HG02610 (cell line): ENCODE measurements at regions not wholly inside any gene's neighbourhood (a gene's known extent, or its start where the extent isn't known, plus 50 kb on each side); places are given as distances from the start of the nearest gene placed in this dataset.

ENCODE experiments used
- ATAC-seq: cut with Tn5 transposase; IDR thresholded peaks from one replicate; pipeline ENCODE4 v1.9.1; 2021; ENCODE audit warnings: mild to moderate bottlenecking, moderate library complexity; ENCODE audit not compliant: unreplicated experiment

DNA sequence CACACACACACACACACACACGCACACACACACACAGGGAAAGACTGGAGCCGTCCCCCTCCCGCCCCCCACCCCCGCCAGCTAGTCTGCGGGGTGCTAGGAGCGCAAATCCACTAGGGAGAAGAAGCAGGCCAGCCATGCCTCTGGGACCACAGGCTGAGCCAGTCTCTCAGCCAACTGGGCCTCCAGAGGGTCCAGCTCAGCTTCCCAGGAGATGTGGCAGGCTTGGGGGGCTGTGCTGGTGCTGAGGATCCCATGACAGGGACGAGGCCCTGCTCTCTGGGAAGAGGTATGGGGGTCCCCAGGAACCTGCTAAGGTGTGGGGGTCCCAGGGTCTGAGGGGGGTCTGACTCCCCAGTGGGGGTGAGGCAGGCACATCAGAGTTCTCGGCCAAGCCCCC is 133.5 kb downstream of the NCOR2 start:
- no peak for ATAC-seq

DNA sequence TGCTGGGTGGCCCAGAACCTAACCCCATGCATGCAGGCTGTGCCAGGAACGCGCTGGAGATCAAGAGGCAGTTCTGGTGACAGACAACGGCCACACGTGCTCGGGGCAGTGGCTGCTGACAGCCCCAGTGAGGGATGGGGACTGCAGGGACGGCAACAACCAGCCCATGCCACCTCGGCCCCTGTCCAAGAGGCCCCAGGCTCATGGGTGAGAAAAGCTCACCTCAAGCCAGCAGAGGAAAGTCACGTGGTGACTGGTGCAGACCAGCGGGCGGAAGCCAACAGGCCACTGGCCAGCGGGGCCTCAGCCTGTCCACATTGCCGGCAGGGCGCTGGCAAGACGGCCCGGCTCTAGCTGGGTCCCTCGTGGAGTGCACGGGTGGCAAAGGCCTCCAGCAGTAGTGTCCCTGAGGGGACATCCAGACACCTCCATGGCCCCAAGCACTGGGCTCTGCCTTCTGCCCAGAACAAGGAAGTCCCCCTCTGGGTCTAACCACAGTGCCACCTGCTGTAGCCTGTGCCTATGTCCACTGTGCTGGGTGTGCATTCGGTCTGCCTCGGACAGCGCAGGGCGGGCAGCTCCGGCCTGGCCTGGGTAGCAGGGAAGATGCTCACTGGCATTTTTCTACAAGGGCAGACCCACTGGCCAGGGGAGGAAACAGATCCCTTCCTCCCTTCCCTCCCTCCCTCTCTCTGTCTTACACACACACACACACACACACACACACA is 134.1 kb downstream of the NCOR2 start:
- ATAC-seq = no peak

DNA sequence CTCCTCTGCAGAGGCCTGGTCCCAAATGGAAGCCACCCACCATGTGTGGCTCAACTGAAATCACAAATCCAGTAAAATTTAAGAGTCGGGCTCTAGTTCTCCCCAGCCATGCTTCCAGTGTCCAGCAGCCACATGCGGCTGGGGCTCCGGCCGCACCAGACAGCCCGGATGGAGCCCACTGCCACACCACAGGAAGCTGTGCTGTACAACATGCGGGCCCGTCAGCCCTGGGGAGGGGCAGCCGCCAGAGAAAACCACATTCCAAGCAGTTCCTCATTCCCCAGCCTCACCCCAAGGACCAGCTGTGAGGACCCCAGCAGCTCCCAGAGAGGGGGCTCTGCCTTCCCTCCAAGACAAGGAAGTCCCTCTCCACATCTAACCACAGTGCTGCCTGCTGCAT is 135.0 kb downstream of the NCOR2 start:
- no peak for ATAC-seq

DNA sequence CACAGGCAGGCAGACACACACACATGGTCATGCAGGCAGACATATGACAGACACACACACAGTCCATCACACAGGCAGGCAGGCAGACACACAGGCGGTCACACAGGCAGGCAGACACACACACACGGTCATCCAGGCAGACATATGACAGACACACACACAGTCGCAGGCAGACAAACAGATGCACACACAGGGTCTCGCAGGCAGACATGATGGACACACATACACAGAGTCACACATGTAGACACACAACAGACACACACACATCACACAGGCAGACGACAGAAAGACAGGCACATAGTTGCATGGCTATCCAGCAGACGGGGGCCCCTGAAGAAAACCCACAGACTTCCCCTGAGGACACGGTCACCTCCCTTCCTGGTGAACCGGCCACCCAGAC is 135.4 kb downstream of the NCOR2 start:
- no peak for ATAC-seq

DNA sequence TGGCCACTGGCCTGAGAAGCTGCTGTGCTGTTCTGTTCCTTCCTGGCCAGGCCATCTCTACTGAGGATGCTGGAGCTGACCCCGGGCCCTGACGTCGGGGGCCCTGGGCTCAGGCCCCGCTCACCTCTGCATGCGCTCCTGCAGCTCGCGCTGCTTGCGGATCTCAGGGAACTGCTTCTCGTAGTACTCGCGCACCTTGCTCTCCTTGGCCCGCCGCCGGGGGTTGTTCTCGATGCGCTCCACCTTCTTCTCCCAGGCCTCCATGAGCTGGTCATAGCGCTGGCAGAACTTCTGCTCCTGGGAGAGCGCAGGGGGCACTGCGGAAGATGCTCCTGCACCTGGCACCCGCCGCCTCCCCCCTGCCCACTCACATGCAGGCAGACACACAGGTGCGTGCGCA is 135.6 kb downstream of the RFLNA start:
- ATAC-seq = no peak

DNA sequence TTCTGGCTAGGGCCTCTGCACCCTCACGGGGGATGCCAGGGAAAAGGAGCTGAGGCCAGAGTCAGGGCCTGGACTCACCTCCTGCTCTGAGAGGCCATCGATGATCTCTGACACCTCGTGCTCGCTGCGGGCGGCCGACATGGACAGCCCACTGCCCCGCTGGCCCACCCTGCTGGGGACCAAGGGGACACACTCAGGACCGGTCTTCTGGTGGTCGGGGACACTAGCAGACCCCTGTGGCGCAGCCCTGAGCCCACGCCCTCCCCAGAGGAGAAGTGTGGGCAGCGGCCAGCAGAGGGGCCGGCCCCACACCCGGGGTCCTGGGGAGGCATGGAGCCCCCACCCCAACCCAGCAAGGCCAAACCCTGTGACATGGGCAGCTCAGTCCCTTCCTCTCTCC is 134.6 kb downstream of the RFLNA start:
- ATAC-seq = no peak

DNA sequence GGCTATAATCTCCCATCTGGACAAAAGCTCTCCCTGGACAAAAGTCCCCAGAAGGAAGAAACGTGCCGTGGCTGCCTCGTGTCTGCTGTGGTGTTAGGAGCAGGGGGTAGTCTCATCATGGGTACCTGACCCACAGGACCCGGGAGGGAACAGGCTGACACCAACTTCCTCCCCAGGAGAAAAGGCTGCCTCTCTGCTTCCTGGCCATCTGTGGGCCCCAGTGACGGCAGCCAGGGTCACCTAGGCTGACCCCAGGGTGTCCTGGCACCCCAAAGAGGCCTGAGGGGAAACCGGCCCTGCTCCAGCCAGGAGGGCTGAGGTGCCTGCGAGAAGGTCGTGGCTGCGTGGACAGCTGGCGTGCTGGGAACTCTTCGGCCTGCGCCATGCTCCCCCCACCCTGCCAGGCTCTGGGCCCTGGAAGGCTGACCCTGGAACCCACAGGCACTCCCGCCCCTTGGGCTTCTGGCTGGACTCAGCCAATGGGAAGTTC is 133.9 kb downstream of the RFLNA start:
- ATAC-seq = no peak

DNA sequence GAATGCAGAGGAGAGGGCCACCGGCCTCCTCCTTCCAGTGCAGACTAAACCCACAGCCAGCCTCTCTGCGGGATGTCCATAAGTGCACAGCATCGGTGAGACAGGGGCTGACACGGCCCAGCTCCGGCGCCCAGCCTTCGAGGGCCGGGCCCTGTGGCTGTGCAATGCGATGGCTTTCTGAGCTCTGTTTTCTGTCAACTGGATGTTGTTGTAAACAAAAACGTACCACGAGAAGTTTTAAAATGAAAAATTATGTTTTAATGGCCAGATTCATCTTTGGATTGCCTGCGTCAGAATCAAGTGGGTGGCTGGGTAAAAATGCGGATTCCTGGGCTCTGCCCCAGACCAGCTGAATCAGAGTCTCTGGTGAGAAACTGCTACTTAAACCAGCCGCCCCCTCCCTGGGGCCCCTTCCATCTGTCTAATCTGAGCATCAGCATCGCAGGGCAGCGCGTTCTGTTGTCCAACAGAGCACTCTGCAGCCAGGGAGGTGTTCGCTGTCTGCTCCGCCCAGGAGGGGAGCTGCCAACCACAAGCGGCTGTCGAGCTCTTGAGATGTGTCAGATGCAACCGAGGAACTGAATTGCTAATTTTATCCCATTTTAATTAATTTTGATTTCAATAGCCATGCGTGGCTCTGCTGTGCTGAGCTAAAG is 133.4 kb downstream of the RFLNA start:
- ATAC-seq = no peak

DNA sequence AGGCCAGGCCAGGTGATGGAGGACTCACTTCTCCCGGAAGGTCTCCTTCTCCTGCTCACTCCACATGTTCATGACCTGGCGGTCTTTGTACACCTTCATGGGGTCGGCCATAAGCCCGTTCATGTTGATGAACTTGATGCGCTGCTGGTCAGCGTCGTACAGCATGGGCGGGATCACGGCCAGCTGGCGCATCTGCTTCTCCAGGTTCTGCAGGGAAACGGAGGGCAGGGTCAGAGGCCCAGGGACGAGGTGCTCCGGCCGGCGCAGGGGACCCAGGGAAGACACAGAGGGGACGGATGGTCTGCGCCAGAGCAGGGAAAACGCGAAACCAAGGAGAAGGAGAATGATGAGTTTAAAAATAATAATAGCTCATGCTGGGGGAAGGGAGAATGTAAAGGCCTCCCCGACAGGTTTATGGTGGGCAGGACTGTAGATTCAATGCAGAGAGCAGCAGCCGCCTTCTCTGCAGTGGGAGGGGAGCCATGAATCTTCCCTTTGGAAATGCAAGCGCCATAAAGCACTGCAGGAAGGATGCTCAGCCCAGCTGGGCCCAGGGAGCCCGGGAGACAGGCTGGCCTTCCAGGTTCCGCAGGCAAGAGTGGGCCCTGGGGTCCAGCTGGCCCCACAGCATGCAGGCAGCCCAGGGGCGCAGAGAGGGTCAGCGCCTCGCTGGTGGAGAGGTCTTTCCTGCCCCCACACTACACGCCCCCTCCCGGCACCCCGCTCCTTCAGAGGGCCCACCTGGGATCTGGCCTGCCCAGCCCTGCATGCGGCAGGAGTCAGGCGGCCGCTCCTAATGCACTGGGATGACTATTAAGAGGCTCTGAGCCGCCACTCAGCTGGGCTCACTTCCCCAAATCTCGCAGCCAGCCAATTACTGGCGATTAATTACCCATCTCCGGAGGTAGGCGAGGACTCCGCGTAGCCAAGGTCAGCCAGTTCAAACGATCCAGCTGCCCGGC is 132.0 kb downstream of the RFLNA start:
- ATAC-seq = no peak

DNA sequence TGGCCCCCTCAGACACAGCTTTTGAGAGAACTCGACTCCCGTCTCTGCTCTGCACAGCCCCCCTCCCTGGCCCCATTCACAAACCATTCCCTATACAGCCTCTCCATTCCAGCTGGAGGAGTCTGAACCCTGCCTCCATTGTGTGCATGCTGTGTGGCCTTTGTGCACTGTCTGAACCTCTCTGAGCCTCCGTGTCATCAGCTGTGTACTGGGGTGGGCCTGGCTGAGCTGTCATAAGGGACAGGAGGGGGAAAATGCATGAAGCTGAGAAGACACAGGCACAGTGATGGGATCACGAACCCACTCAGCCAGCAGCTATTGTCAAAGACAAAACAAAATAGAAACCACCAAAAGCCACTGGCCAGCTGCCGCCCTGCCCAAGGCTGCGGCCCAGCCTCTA is 130.8 kb downstream of the RFLNA start:
- no peak for ATAC-seq

DNA sequence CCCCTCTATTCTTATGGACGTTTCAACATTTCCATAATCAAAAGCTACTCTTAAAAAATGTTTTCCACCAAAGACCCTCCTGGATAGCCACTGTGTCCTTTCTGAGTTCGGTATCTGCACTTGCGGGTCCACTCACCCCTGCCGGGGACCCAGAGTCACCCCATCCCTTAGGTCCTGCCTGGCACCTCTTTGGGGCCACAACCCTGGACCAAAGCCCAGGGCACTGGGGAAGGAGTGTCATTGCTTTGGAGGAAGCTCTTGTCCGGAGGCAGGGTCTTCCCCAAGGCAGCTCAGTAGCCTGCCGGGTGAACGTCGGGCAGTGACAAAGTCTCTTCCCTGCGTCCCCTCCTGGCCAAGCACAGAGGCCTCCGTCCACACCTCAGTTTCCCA is 129.6 kb downstream of the RFLNA start:
- no peak for ATAC-seq

DNA sequence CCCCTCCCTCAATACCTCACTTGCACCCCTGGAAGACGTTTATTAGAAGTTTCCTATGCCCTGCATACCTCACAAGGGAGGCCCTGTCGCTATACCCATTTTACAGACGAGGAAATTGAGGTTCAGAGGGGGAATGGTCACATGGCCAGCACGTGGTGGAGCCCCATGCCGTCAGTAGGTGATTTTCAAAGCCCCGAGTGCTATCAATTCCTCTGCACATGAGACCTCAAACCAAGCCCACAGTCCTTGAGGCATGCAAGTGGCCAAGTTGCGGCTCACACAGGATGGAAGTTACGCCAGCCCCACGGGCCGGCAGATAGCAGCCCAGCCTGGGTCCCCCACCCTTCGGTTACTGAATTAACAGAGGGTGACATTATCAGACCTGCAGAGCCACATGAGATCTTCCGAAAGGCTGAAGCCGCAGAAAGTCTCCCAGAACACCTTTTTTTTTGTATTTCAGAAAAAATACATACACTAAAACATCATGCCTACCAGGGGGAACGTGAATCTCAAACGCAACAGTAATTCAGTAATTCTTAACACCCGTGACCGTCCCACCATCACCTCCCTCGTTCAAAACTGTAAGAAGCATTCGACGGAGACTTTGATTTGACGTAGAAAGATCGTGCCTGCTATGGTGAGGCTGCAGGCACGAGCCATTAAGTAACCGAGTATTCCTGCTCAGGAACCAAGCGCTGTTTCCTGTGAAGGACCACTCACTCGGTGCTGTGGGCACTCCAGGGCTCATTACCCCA is 129.0 kb downstream of the RFLNA start:
- ATAC-seq = no peak

DNA sequence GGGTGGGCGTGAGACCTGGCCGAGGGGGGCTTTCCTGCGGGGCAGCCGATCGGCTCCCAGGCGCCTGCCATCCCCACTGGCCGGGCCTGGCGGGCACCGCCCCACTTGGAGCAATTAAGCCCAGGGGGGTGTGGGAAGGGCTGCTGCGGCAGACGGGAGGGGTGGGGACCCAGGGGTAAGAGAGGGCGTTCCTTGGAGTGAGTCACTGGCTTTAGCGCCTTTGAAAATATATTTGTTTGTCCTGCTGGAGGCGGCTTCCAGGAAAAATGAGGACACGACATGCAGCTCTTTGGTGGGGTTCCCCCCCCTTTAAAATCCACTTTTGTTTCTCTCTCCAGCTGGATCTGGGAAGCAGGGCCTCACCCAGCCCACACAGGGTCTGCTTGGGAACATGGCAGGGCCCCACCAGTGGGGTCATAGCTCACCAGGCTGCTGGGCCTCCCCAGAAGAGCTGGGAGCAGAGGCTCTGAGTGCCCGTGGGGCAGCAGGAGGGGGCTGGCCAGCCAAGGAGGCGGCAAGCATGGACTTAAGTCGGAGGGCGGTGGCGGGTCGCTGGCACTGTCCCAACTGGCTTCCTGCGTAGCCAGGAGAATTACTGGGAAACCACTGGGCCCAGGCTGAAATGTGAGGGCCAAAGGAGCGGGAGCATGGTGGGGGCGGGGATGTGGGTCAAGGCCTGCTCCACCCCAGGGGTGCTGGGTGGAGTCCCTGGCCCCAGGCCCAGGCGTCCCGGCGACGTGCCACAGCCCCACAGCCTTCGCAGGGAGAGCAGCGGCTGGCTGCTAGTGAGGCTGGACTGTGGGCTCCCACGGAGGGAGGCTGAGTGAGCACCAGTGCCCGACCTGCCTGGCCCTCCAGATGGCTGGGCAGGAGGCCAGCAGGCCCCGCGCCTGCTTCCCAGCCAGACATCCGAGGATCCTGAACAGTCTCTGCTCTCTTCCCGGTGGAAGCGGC is 128.0 kb downstream of the RFLNA start:
- ATAC-seq = no peak

DNA sequence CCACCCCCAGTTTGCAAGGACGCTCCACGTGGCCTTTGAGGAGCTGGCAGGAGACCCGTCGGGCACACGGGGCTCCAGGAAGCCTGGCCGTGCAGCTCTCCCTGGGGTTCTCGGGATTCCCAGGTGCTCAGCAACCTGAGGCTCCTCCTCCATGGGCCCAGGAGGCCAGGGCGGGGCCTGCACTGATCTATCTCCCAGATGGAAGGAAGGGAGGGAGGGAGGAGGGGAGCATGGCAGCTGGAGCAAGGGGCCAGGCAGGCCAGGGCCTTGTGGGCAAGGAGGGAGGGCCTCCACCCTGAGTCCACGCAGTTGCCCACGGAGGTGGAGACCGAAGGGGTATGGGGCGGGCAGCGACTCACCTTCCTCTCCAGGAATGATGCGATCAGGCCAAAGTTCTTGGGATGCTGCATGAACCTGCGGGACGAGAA is 127.3 kb downstream of the RFLNA start:
- ATAC-seq = no peak

DNA sequence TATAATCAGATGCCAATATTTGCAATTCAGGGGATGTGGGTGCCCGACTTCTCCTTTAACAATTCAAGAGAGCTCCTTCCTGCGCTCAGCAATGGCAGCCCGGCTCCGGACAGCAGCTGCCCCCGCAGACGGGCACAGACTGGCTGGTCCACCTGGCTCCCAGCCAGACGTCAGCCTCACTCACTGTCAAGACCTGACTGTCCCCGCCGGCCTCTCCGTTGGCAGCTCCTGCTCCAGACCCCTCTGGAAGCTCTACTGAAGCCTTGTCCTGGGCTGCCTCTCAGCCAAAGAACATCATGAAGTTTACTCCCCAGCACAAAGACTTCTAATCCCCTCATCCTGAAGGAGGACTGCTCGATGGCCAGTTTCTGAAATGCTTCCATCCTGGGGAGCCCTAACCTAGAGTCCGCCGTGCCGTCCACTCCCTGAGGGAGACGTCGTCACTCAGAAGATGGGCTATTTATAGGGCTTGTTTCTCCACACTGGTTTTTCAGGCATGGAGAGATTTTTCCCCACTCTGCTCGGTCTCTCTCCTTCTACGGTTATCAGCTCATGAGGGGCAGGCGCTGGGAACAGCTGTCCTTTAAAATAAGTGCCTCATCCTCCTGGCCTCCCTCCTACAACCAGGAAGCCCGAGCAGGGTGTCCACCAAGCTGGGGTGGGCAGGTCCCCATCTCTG is 126.2 kb downstream of the RFLNA start:
- no peak for ATAC-seq

DNA sequence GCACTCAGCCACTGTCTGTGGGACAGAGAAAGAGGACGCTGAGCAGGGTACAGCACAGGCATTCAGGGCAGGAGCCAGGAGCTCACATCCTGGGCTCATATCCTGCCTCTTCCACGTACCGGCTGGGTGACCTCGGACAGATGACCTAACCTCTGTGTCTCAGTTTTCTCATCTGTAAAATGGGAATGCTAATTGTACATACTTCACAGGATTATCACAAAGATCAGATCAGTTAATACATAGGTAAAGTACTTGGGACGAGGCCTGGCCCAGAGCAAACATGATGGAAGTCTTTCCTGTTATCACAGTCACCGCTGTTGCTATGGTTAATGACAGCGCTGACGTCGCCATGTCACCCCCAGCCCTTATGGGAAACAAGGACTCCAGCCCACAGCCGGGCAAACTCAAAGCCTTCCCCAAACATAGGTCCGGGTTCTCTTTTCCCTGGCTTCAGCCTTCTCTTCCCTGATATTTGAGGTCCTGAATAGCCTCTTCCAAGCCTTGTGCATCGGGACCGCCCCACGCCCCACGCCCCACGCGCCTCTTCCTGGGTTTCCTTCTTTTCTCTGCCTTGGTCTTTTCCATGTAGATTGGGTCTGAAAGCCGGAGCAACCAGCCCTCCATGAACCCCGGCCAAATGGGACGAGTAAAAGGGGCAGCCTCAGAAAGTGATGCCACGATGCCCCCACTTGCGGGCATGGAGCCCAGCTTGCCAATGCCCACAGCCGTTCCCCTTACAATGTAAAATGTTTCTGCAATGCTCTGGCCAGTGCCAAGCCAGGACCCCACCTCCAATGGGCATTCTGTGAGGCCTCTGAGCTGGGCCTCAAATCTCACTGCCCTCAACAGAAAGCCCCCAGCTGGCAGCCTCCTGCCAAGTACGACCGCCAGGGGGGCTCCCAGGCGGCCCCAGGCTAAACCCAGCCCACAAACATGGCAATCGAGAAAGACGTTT is 125.4 kb downstream of the RFLNA start:
- no peak for ATAC-seq

DNA sequence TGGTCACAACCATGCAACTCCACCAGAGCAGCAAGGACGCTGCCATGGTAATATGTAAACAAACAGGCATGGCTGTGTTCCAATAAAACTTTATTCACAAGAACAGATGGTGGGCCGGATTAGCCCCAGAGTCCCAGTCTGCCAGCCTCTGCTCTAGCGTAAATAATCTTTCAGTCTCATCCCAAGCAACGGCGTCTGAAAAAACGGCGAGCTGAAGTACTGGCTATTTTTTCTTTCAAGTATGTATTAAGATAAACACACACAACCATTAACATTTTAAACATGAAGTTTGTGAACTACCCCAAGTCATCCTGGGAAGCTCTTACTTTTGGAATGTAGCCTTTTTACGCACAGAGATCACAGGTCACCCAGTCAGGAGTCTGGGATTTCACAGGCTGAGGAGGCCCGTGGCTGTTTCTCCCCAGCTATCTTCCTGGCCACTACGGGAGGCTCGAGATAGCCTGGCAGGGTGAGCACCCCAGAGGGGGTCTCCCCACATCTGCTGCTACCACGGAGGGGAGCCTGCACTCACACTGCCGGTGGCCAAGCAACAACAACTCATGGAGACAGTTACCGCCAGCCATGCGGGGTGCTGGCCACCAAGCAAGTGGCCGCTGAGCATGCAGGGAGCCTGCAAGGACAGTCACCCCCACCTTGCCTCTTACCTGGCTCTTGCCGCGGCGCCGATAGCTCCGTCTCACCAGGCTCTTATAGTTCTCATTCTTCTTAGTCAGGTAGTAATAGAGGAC is 124.6 kb downstream of the RFLNA start:
- no peak for ATAC-seq
